MM.1S (cell line): ENCODE measurements at regions not wholly inside any gene's neighbourhood (a gene's known extent, or its start where the extent isn't known, plus 50 kb on each side); places are given as distances from the start of the nearest gene placed in this dataset.
"Not testable (repeated sequence)": the region's sequence is repeated elsewhere in the genome, so short reads cannot be mapped to it uniquely, and the experiment has no call there.

Source experiments
- DNase-seq: peaks from one replicate; pipeline ENCODE4 v3.0.0-alpha.2; 2015
- H2AFZ ChIP-seq: fragments of 300-600 bp; sonication (generic); 2 replicates; pipeline ENCODE4 v1.6.0; 2016; ENCODE audit warnings: antibody characterized with exemption, low read length
- H3F3A ChIP-seq: fragments of 300-600 bp; sonication (generic); 2 replicates; pipeline ENCODE4 v1.6.1; 2016; ENCODE audit warnings: mild to moderate bottlenecking, antibody characterized with exemption, low read length, moderate library complexity, mixed read lengths; ENCODE audit not compliant: insufficient read depth
- H3K27ac ChIP-seq: fragments of 300-600 bp; sonication (generic); 2 replicates; pipeline ENCODE4 v1.5.1; 2016; ENCODE audit warnings: mild to moderate bottlenecking, low read length
- H3K27me3 ChIP-seq: fragments of 300-600 bp; sonication (generic); replicated peaks from 2 replicates; pipeline ENCODE4 v1.6.0; 2016; ENCODE audit warnings: low read length; ENCODE audit not compliant: insufficient read depth
- H3K36me3 ChIP-seq: fragments of 300-600 bp; sonication (generic); replicated peaks from 2 replicates; pipeline ENCODE4 v1.6.1; 2016; ENCODE audit warnings: mild to moderate bottlenecking, low read length, mixed read lengths; ENCODE audit not compliant: insufficient read depth
- H3K4me1 ChIP-seq: fragments of 300-600 bp; sonication (generic); 2 replicates; pipeline ENCODE4 v1.6.1; 2016; ENCODE audit warnings: low read length, mixed read lengths
- H3K4me2 ChIP-seq: fragments of 300-600 bp; sonication (generic); 2 replicates; pipeline ENCODE4 v1.6.0; 2016; ENCODE audit warnings: low read depth, low read length
- H3K4me3 ChIP-seq: fragments of 300-600 bp; sonication (generic); 2 replicates; pipeline ENCODE4 v1.5.1; 2016; ENCODE audit warnings: low read length, mixed read lengths
- H3K79me2 ChIP-seq: fragments of 300-600 bp; sonication (generic); 2 replicates; pipeline ENCODE4 v1.6.1; 2016; ENCODE audit warnings: mixed run types, low read length, mixed read lengths
- H3K9ac ChIP-seq: fragments of 300-600 bp; sonication (generic); 2 replicates; pipeline ENCODE4 v1.6.1; 2016; ENCODE audit warnings: low read length, mixed read lengths
- H3K9me2 ChIP-seq: fragments of 300-600 bp; sonication (generic); replicated peaks from 2 replicates; pipeline ENCODE4 v1.6.1; 2016; ENCODE audit warnings: mild to moderate bottlenecking, low read length, mixed read lengths; ENCODE audit not compliant: insufficient read depth
- H3K9me3 ChIP-seq: fragments of 300-600 bp; sonication (generic); replicated peaks from 2 replicates; pipeline ENCODE4 v1.6.1; 2016; ENCODE audit warnings: mild to moderate bottlenecking, low read length, mixed read lengths; ENCODE audit not compliant: insufficient read depth
- H4K20me1 ChIP-seq: fragments of 300-600 bp; sonication (generic); 2 replicates; pipeline ENCODE4 v1.6.1; 2016; ENCODE audit warnings: mild to moderate bottlenecking, low read length, moderate library complexity, mixed read lengths; ENCODE audit not compliant: insufficient read depth
- EZH2 ChIP-seq: fragments of 300-600 bp; sonication (generic); optimal IDR thresholded peaks from 2 replicates; pipeline ENCODE3; 2017; ENCODE audit warnings: low read depth, mild to moderate bottlenecking, antibody characterized with exemption, low read length, mixed read lengths
- EZH2phosphoT487 ChIP-seq: fragments of 300-600 bp; sonication (generic); IDR thresholded peaks from 2 replicates; pipeline ENCODE4 v1.6.1; 2018; ENCODE audit warnings: antibody characterized with exemption, low read length
- TF ChIP-seq, protein P1 (sequence below): fragments of 300-600 bp; sonication (generic); IDR thresholded peaks from 2 replicates; pipeline ENCODE4 v1.5.1; 2016; ENCODE audit warnings: antibody characterized with exemption, low read length, mixed read lengths

DNA sequence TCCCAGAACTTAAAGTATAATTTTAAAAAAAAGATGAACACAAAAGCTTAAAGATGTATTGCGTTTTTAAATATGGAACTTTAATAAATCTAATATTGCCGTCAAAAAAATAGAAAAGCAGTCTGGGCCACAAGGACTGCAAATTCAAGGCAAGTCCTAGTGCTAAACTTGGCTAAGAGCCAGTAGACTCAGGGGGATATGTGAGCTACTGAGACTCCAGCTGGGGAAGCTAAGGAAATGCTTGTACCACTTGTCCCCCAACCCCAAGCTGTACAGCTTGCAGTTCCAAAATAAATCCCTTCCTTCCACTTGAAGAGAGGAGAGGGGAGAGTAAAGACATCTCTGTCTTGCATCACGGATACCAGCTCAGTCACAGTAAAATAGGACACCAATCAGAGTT lies 290.8 kb upstream of the FGF13 start:
- no peaks in the 10 kb centered on the region for H3K36me3 ChIP-seq
- H2AFZ ChIP-seq: no peak overlapping the region
- no peak overlapping the region for H3K9ac ChIP-seq
- no peaks in the 10 kb centered on the region for H3K79me2 ChIP-seq
- no peaks in the 10 kb centered on the region for H3K9me2 ChIP-seq
- H4K20me1 ChIP-seq: no peaks in the 10 kb centered on the region
- no peaks in the 10 kb centered on the region for H3K27me3 ChIP-seq
- TF ChIP-seq EZH2phosphoT487 (no peak), EZH2 (no peak)
- TF ChIP-seq, protein P1, sequence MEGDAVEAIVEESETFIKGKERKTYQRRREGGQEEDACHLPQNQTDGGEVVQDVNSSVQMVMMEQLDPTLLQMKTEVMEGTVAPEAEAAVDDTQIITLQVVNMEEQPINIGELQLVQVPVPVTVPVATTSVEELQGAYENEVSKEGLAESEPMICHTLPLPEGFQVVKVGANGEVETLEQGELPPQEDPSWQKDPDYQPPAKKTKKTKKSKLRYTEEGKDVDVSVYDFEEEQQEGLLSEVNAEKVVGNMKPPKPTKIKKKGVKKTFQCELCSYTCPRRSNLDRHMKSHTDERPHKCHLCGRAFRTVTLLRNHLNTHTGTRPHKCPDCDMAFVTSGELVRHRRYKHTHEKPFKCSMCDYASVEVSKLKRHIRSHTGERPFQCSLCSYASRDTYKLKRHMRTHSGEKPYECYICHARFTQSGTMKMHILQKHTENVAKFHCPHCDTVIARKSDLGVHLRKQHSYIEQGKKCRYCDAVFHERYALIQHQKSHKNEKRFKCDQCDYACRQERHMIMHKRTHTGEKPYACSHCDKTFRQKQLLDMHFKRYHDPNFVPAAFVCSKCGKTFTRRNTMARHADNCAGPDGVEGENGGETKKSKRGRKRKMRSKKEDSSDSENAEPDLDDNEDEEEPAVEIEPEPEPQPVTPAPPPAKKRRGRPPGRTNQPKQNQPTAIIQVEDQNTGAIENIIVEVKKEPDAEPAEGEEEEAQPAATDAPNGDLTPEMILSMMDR: no peak
- no peak overlapping the region for H3K27ac ChIP-seq
- no peak for DNase-seq
- H3K4me1 ChIP-seq: no peaks in the 10 kb centered on the region
- no peaks in the 10 kb centered on the region for H3K9me3 ChIP-seq
- no peak overlapping the region for H3K4me3 ChIP-seq
- H3F3A ChIP-seq: no peaks in the 10 kb centered on the region
- H3K4me2 ChIP-seq: no peak overlapping the region

- Histone ChIP-seq H4K20me1 (no peaks in the 10 kb centered on the region), H3K9me2 (no peaks in the 10 kb centered on the region)
These were observed 284.8 kb upstream of the FGF13 start for GRCh38 chrX:138996268-138996667.

GRCh38 chrX:138995458-138995857 lies 283.9 kb upstream of the FGF13 start:
- Histone ChIP-seq H3K9me3 (no peaks in the 10 kb centered on the region), H3K36me3 (no peaks in the 10 kb centered on the region), H2AFZ (no peak overlapping the region), H3K4me2 (no peak overlapping the region), H3K4me3 (no peak overlapping the region), H4K20me1 (no peaks in the 10 kb centered on the region), H3F3A (no peaks in the 10 kb centered on the region), H3K9me2 (no peaks in the 10 kb centered on the region), H3K9ac (no peak overlapping the region), H3K27ac (no peak overlapping the region), H3K4me1 (no peaks in the 10 kb centered on the region), H3K27me3 (no peaks in the 10 kb centered on the region), H3K79me2 (no peaks in the 10 kb centered on the region)
- TF ChIP-seq, protein P1: no peak
- TF ChIP-seq EZH2 (no peak), EZH2phosphoT487 (no peak)
- DNase-seq: no peak

More at GRCh38 chrX:138996268-138996667, 284.8 kb upstream of the FGF13 start:
- no peak overlapping the region for H3K4me3 ChIP-seq
- no peaks in the 10 kb centered on the region for H3K79me2 ChIP-seq
- H3K4me2 ChIP-seq: no peak overlapping the region
- TF ChIP-seq, protein P1: no peak
- TF ChIP-seq EZH2phosphoT487: no peak
- no peak for TF ChIP-seq EZH2
- no peaks in the 10 kb centered on the region for H3K36me3 ChIP-seq
- no peaks in the 10 kb centered on the region for H3K9me3 ChIP-seq
- H3F3A ChIP-seq: no peaks in the 10 kb centered on the region
- H3K27ac ChIP-seq: no peak overlapping the region
- DNase-seq: no peak
- H3K9ac ChIP-seq: no peak overlapping the region
- no peaks in the 10 kb centered on the region for H3K4me1 ChIP-seq
- no peak overlapping the region for H2AFZ ChIP-seq
- H3K27me3 ChIP-seq: no peaks in the 10 kb centered on the region

DNA sequence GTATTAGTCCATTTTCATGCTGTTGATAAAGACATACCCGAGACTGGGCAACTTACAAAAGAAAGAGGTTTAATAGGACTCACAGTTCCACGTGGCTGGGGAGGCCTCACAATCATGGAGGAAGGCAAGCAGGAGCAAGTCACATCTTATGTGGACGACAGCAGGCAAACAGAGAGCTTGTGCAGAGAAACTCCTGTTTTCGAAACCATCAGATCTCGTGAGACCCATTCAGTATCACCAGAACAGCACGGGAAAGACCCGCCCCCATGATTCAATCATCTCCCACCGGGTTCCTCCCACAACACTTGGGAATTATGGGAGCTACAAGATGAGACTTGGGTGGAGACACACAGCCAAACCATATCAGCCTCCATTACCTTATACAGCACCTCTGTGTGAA lies 278.9 kb upstream of the FGF13 start:
- not testable (repeated sequence) for H3K27ac ChIP-seq, H3K9me3 ChIP-seq, DNase-seq, H3K4me1 ChIP-seq, H3K36me3 ChIP-seq, H3K4me3 ChIP-seq, H3F3A ChIP-seq, H3K9me2 ChIP-seq, H3K9ac ChIP-seq, H3K79me2 ChIP-seq, H3K27me3 ChIP-seq, H3K4me2 ChIP-seq, H4K20me1 ChIP-seq, H2AFZ ChIP-seq
